Activated CD8-positive, alpha-beta T cell treated with anti-CD3 and anti-CD28 coated beads for 36 hours (primary cell): ENCODE measurements at regions not wholly inside any gene's neighbourhood (a gene's known extent, or its start where the extent isn't known, plus 50 kb on each side); places are given as distances from the start of the nearest gene placed in this dataset.

Experiments used
- ATAC-seq: fragments of 200-7000 bp; cut with Tn5 transposase; one replicate; pipeline ENCODE4 v1.10.0; 2021; ENCODE audit warnings: mild to moderate bottlenecking, moderate library complexity
- CTCF ChIA-PET: fragments of 350-600 bp; sonication (Branson Sonifier 250); formaldehyde crosslinking; loops from one replicate; lab custom pipeline; 2021; ENCODE audit warnings: antibody characterized with exemption; lab: Charles Lee
- POLR2A ChIA-PET: fragments of 350-600 bp; sonication (Branson Sonifier 250); formaldehyde crosslinking; loops from one replicate; lab custom pipeline; 2021; ENCODE audit warnings: antibody characterized with exemption; lab: Charles Lee
- DNase-seq: peaks from one replicate; pipeline ENCODE4 v3.0.0-alpha.2; 2020
- H3K27ac Mint-ChIP-seq: one replicate; pipeline ENCODE4 v1.8.0; 2021; ENCODE audit warnings: mild to moderate bottlenecking, mixed read lengths
- H3K27me3 Mint-ChIP-seq: one replicate; pipeline ENCODE4 v1.8.0; 2021; ENCODE audit warnings: mixed read lengths
- H3K36me3 Mint-ChIP-seq: one replicate; pipeline ENCODE4 v1.8.0; 2021; ENCODE audit warnings: low read depth, mixed read lengths
- H3K4me1 Mint-ChIP-seq: one replicate; pipeline ENCODE4 v1.8.0; 2021; ENCODE audit warnings: low read depth, mixed read lengths
- H3K4me3 Mint-ChIP-seq: one replicate; pipeline ENCODE4 v1.8.0; 2021; ENCODE audit warnings: mild to moderate bottlenecking, moderate library complexity, mixed read lengths
- H3K9me3 Mint-ChIP-seq: one replicate; pipeline ENCODE4 v1.8.0; 2021; ENCODE audit warnings: mixed read lengths
- CTCF ChIP-seq: fragments of 200-600 bp; IDR thresholded peaks from one replicate; pipeline ENCODE4 v1.8.0; 2022; ENCODE audit warnings: antibody characterized with exemption, mild to moderate bottlenecking
- intact Hi-C: fragments of 100-400 bp; cut with micrococcal nuclease; formaldehyde crosslinking; loops from one replicate; pipeline ENCODE4 v1.10.0; 2022

- no peak overlapping the region for H3K27ac Mint-ChIP-seq
- H3K4me1 Mint-ChIP-seq, result no peaks in the 10 kb centered on the region
- H3K36me3 Mint-ChIP-seq, result no peaks in the 10 kb centered on the region
- no peak for TF ChIP-seq CTCF
- no peak overlapping the region for H3K4me3 Mint-ChIP-seq
- no peak for ATAC-seq
- DNase-seq, result no peak
- ChIA-PET POLR2A (no interaction called here), CTCF (interaction anchor here (1.1 kb wide), 1 partner anchor 42 kb away, joined by 3 read pairs; no protein-coding TSS in a partner anchor)
- intact Hi-C loops, result no loop called here
- no peaks in the 10 kb centered on the region for H3K27me3 Mint-ChIP-seq
- peaks cover 11% of the 10 kb centered on the region for H3K9me3 Mint-ChIP-seq
Measured at GRCh38 chr5:104754311-104754995, 1191.9 kb upstream of the NUDT12 start.

- no peak for ATAC-seq
- ChIA-PET CTCF (no interaction called here), POLR2A (no interaction called here)
- H3K4me3 Mint-ChIP-seq, result no peak overlapping the region
- no peak overlapping the region for H3K27ac Mint-ChIP-seq
- H3K27me3 Mint-ChIP-seq, result no peaks in the 10 kb centered on the region
- H3K4me1 Mint-ChIP-seq, result no peaks in the 10 kb centered on the region
- intact Hi-C loops, result no loop called here
- DNase-seq, result no peak
- no peaks in the 10 kb centered on the region for H3K36me3 Mint-ChIP-seq
- no peak for TF ChIP-seq CTCF
- H3K9me3 Mint-ChIP-seq, result peaks cover 13% of the 10 kb centered on the region
Measured at GRCh38 chr5:104751969-104752368, 1189.4 kb upstream of the NUDT12 start.

- DNase-seq (no peak), ATAC-seq (no peak)
- no peaks in the 10 kb centered on the region for H3K4me1 Mint-ChIP-seq
Measured at GRCh38 chr5:104739905-104740304, 1177.3 kb upstream of the NUDT12 start.

GRCh38 chr5:104739503-104739902 lies 1176.9 kb upstream of the NUDT12 start:
- peaks cover 21% of the 10 kb centered on the region for H3K9me3 Mint-ChIP-seq
- H3K4me1 Mint-ChIP-seq, result no peaks in the 10 kb centered on the region
- POLR2A ChIA-PET, result no interaction called here
- no peak overlapping the region for H3K27ac Mint-ChIP-seq
- DNase-seq, result no peak
- intact Hi-C loops, result no loop called here
- CTCF ChIA-PET, result no interaction called here
- no peaks in the 10 kb centered on the region for H3K36me3 Mint-ChIP-seq
- H3K27me3 Mint-ChIP-seq, result no peaks in the 10 kb centered on the region
- ATAC-seq, result no peak
- no peak for TF ChIP-seq CTCF
- H3K4me3 Mint-ChIP-seq, result no peak overlapping the region

More at GRCh38 chr5:104739905-104740304, 1177.3 kb upstream of the NUDT12 start:
- ChIA-PET POLR2A (no interaction called here), CTCF (no interaction called here)
- H3K27me3 Mint-ChIP-seq, result no peaks in the 10 kb centered on the region
- no peaks in the 10 kb centered on the region for H3K36me3 Mint-ChIP-seq
- peaks cover 23% of the 10 kb centered on the region for H3K9me3 Mint-ChIP-seq
- intact Hi-C loops, result no loop called here
- TF ChIP-seq CTCF, result no peak
- no peak overlapping the region for H3K4me3 Mint-ChIP-seq
- no peak overlapping the region for H3K27ac Mint-ChIP-seq

- no peak for TF ChIP-seq CTCF
- DNase-seq, result no peak
- ChIA-PET CTCF (no interaction called here), POLR2A (no interaction called here)
- H3K27me3 Mint-ChIP-seq, result no peaks in the 10 kb centered on the region
- no peaks in the 10 kb centered on the region for H3K36me3 Mint-ChIP-seq
- H3K9me3 Mint-ChIP-seq, result peaks cover 5% of the 10 kb centered on the region
- no peaks in the 10 kb centered on the region for H3K4me1 Mint-ChIP-seq
- intact Hi-C loops, result no loop called here
- ATAC-seq, result no peak
- no peak overlapping the region for H3K27ac Mint-ChIP-seq
- H3K4me3 Mint-ChIP-seq, result no peak overlapping the region
Measured at GRCh38 chr5:104736073-104736472, 1173.5 kb upstream of the NUDT12 start.
